Endometrium (tissue), 2 donors: ENCODE measurements at regions not wholly inside any gene's neighbourhood (a gene's known extent, or its start where the extent isn't known, plus 50 kb on each side); places are given as distances from the start of the nearest gene placed in this dataset.
"Not testable (repeated sequence)": the region's sequence is repeated elsewhere in the genome, so short reads cannot be mapped to it uniquely, and the experiment has no call there.

ENCODE experiments used
- FAIRE-seq: peaks from 2 replicates; lab custom pipeline; 2012; peaks lifted over from hg19 to GRCh38; lab: Jason Lieb, UNC
- donor health status: control.
- donor health status: control.

GRCh38 chr5:92687821-92688722 is 892.9 kb downstream of the NR2F1-AS1 start:
- FAIRE-seq = peak; percentile 18

DNA sequence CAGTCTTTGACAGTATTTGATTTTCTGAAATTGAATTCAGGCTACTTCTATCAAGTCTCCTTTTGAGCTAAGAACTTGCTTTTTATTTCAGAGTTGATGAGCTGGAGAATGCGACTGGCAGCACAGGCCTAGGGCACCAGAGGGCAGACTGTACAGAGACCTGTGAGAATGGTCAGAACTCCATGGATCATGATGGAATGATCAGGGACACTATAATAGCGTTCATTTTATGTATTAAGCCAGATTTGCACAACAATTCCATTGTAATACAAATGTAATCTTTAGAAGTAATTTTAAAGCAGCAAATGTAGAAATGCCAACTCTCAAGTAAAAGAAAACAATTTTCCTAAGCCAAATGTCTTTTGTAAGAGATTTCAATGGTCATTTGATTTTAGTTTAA is 902.4 kb downstream of the NR2F1-AS1 start:
- no peak for FAIRE-seq

GRCh38 chr5:92676215-92677165 is 904.5 kb downstream of the NR2F1-AS1 start:
- FAIRE-seq = no peak

DNA sequence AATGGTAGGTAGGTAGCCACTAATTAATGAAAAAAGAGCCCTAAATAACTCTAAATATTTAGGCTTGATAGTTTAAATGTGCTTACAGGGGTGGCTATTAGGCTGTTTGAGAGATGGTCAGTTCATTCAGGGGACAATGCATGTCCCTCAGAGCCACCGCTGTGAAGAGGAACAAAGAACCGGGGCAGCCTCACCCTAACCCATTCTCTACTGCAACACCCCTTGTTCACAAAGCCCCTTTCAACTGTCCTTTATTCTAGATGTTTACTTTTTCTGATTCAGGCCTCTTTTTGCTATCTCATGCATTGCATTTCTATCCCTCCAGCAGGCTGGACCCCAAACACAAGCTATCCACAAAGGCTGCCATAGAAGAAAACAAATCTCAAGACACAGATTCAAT is 906.7 kb downstream of the NR2F1-AS1 start:
- FAIRE-seq = no peak

- FAIRE-seq = no peak
Measured at GRCh38 chr5:92665506-92665905, 915.5 kb downstream of the NR2F1-AS1 start.

DNA sequence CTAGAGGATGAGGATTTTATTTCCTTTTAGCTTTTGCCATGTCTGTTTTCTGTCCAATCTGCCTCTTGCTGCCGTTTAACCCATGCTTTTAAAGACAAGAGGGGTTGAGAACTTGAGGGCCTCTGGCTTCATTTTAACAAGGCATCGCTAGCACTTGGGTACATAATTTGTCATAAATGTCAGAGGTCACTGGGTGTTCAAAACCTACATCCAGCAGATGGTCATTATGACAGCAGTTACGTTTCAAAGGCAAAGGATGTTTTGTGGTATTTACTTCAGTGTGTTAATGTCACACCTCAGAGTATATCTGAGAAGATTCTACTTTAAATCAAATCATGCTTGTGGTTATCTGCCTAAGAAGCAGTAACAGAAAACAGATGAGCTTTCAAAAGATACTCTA is 918.3 kb downstream of the NR2F1-AS1 start:
- no peak for FAIRE-seq

DNA sequence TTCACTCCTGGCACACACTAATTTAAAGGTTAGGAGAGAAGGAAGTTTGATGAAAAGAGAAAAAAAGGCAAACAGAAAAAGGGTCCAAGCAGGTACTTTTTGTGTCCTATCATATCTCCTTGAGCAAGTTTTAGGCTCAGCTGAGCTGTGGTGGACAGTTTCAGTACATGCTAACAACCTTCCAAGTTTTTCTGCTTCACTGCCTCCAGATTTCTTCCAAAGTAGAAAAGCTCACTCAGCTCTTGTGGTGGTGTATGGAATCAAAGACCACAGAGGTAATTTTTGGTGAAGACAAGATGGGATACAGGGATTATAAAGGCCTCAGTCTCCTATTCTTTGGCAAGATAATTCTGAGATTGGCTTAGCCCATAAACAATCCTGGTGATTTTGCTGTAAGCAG is 921.8 kb downstream of the NR2F1-AS1 start:
- no peak for FAIRE-seq

GRCh38 chr5:92654601-92655000 is 926.4 kb downstream of the NR2F1-AS1 start:
- not testable (repeated sequence) for FAIRE-seq

GRCh38 chr5:92653730-92654461 is 927.1 kb downstream of the NR2F1-AS1 start:
- no peak for FAIRE-seq

DNA sequence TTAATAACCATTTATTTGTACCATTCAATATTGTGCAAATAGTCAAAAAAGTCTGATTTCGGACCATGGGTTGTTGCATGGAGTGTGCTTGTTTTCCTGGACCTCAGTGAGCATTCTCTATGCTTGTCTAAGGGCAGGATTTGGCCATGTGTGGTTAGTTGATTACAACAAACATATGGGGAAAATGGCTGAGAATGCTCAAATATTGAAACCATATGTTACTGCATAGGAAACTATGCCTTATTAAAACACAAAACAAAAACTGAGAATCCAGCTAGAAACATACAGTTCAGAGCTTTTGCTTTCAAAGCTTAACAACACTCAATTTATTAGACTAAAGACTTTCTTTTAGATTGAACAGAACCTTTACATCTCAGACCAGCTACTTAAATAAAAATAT is 928.3 kb downstream of the NR2F1-AS1 start:
- no peak for FAIRE-seq

GRCh38 chr5:92644266-92644886 is 936.6 kb downstream of the NR2F1-AS1 start:
- no peak for FAIRE-seq

- peak; percentile 93 for FAIRE-seq
Measured at GRCh38 chr5:92641031-92641962, 939.7 kb downstream of the NR2F1-AS1 start.

DNA sequence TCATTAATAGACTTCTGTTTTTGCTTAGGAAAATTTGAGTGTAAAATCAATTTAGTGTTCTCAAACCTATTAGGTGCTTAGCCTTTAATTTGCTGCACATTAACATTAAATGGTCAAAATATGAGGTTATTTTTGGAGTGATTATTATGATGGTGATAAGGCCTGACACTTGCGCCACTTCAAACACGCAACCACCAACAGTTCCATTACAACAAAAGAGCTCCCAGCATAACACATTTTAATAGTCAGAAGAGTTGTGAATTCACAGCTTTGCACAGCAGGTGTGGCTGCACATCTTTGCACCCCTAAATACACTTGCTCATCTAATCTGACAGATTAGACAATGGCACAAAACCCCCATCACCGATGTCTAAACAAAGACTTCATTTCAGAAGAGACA is 940.7 kb downstream of the NR2F1-AS1 start:
- FAIRE-seq = no peak

DNA sequence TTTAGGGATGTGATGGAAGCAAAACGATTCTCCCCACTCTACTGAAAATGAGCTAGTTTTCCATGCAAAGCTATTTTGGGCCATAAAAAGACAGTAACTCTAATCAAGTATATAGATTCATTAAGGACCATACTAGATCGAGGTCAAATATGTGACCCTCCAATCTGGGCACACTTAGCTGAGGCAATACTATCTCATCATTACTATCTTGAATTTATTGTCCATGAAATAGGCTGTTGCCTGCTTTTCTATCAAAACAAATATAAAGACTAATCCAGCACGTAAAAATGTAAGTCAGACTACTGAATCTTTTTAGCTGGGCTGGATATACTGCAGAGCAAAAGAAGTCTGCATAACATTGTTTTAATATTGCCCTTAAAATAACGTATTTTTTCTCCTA is 943.1 kb downstream of the NR2F1-AS1 start:
- no peak for FAIRE-seq

- FAIRE-seq = no peak
Measured at GRCh38 chr5:92637247-92637646, 943.8 kb downstream of the NR2F1-AS1 start.

DNA sequence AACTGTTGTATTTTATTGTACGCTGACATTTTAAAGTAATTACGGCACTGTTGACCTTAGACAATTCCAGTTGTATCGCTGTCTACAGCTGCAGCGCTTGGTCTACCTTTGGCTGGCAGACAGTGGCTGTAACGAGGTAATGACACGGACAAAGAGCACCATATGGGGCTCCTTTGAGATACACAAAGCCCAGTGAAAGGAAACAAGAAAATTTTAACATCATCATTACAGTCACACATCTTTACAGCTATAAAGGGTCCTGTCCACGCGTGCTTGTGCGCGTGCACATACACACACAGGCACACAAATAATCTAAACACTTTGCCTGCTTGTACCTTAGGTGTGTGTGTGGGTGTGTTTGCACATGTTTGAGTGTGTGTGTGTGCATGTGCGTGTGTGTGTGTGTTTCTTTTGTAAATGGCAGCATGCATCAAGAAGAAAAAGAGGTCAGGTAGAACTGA is 946.0 kb downstream of the NR2F1-AS1 start:
- FAIRE-seq = no peak

DNA sequence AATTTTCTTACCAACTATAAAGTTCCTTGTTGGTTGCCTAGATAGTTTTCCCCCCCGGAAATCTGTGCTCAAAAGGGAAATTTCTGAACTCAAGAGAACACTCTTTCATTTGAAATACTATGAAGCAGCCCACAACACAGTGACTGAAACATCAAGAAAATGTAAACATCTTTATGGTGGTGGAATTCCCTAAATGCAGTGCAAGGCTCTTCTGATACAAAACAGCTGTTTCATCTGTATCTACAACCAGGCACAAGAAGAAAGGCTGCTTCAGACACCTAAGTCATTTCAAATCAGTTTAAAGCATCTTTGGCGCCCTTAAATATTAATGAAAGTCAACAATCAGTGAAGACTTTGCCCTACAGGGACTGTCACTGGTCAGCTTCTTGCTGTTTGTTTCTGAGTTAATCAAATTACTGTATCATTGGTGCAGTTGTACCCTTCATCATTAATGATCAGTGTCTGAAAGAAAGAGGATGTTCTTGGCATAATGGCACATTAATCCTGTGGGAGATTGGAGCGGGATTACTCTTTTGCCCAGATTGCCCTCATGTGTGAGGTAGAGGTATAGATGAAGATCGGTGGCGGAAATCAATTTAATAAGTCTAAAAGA is 947.0 kb downstream of the NR2F1-AS1 start:
- no peak for FAIRE-seq

- no peak for FAIRE-seq
Measured at GRCh38 chr5:92633176-92633575, 947.8 kb downstream of the NR2F1-AS1 start.

GRCh38 chr5:92631237-92631701 is 949.8 kb downstream of the NR2F1-AS1 start:
- FAIRE-seq = not testable (repeated sequence)

GRCh38 chr5:92629574-92629973 is 951.4 kb downstream of the NR2F1-AS1 start:
- FAIRE-seq = no peak
